Spleen (tissue), 11 donors: ENCODE measurements at regions not wholly inside any gene's neighbourhood (a gene's known extent, or its start where the extent isn't known, plus 50 kb on each side); places are given as distances from the start of the nearest gene placed in this dataset.

Experiments used
- DNase-seq: peaks from one replicate; pipeline ENCODE4 v3.0.0-alpha.2; 2020
- H3K27ac ChIP-seq, 8 donors: fragments of 200-600 bp; sonication (generic) in 7 of 8; 1 replicate in 4 of 8; 2 replicates in 4 of 8; pipeline versions ENCODE4 v1.5.0 to v1.8.0; 2016 to 2021; ENCODE audit warnings: inconsistent platforms in 4 of 8, mild to moderate bottlenecking in 4 of 8, moderate library complexity in 1 of 8
- H3K27me3 ChIP-seq, 7 donors: fragments of 200-600 bp; sonication (generic) in 6 of 7; replicated peaks in 1 of 7; 1 replicate in 4 of 7; 2 replicates in 3 of 7; pipeline versions ENCODE4 v1.5.0 to v1.8.0; 2016 to 2021; ENCODE audit warnings: inconsistent platforms in 3 of 7, mild to moderate bottlenecking in 1 of 7
- H3K36me3 ChIP-seq, 6 donors: fragments of 200-600 bp; sonication (generic) in 5 of 6; 1 replicate in 4 of 6; 2 replicates in 2 of 6; pipeline versions ENCODE4 v1.5.0 to v1.8.0; 2016 to 2021; ENCODE audit warnings: inconsistent platforms in 2 of 6
- H3K4me1 ChIP-seq, 6 donors: fragments of 200-600 bp; sonication (generic) in 5 of 6; 1 replicate in 3 of 6; 2 replicates in 3 of 6; pipeline versions ENCODE4 v1.5.0 to v1.8.0; 2016 to 2021; ENCODE audit warnings: inconsistent platforms in 3 of 6
- H3K4me3 ChIP-seq, 8 donors: fragments of 200-600 bp; sonication (generic) in 7 of 8; 1 replicate in 4 of 8; 2 replicates in 4 of 8; pipeline versions ENCODE4 v1.5.0 to v1.8.0; 2016 to 2021; ENCODE audit warnings: inconsistent platforms in 4 of 8, mild to moderate bottlenecking in 4 of 8, moderate library complexity in 2 of 8
- H3K9me3 ChIP-seq, 8 donors: fragments of 200-600 bp; sonication (generic) in 7 of 8; 1 replicate in 4 of 8; 2 replicates in 4 of 8; pipeline versions ENCODE4 v1.5.0 to v1.8.0; 2016 to 2021; ENCODE audit warnings: inconsistent platforms in 4 of 8
- CTCF ChIP-seq, 11 experiments: fragments of 200-600 bp in 7 of 11; fragments of 450-650 bp in 4 of 11; sonication (generic) in 4 of 11; IDR thresholded peaks in 8 of 11; conservative IDR thresholded peaks in 3 of 11; 1 replicate in 7 of 11; 2 replicates in 4 of 11; pipeline versions ENCODE4 v1.4.0 to v1.8.0; 2016 to 2021; ENCODE audit warnings: antibody characterized with exemption in 11 of 11, inconsistent platforms in 4 of 11, mild to moderate bottlenecking in 1 of 11
- POLR2A ChIP-seq, 3 donors: fragments of 450-650 bp; IDR thresholded peaks; one replicate each; pipeline ENCODE4 v1.5.1; 2017; ENCODE audit warnings: antibody characterized with exemption in 3 of 3, mild to moderate bottlenecking in 1 of 3
- POLR2AphosphoS5 ChIP-seq, 3 donors: sonication (generic); formaldehyde crosslinking; IDR thresholded peaks; one replicate each; pipeline ENCODE4 v1.5.1; 2017; ENCODE audit warnings: antibody characterized with exemption in 3 of 3
- WGBS, 5 donors: extraction: QIAGEN DNeasy Blood & Tissue Kit in 3 of 5; methylation state at CpG; one replicate each; pipeline versions ENCODE4 v1.1.5 to v1.1.7; 2013 to 2018; 5-methylcytosine and 5-hydroxymethylcytosine counted together
- intact Hi-C: fragments of 100-400 bp; cut with DNase I; formaldehyde crosslinking; loops from one replicate; pipeline ENCODE4 v1.15.0; 2023; ENCODE audit warnings: low total_unique reads
- donor health status: healthy with polysubstance abuse.
- donor health status: DM: no; HTN: no; CAD: no; lungs with moderate emphysema.
- donor health status: DM: no; HTN: no; CAD: no.
- donor health status: Bipolar disorder and iron deficiency.
- donor health status: healthy.
- donor health status: DM: no; HTN: no; CAD: no.
- donor health status: DM: yes; HTN: yes; CAD: no.

DNA sequence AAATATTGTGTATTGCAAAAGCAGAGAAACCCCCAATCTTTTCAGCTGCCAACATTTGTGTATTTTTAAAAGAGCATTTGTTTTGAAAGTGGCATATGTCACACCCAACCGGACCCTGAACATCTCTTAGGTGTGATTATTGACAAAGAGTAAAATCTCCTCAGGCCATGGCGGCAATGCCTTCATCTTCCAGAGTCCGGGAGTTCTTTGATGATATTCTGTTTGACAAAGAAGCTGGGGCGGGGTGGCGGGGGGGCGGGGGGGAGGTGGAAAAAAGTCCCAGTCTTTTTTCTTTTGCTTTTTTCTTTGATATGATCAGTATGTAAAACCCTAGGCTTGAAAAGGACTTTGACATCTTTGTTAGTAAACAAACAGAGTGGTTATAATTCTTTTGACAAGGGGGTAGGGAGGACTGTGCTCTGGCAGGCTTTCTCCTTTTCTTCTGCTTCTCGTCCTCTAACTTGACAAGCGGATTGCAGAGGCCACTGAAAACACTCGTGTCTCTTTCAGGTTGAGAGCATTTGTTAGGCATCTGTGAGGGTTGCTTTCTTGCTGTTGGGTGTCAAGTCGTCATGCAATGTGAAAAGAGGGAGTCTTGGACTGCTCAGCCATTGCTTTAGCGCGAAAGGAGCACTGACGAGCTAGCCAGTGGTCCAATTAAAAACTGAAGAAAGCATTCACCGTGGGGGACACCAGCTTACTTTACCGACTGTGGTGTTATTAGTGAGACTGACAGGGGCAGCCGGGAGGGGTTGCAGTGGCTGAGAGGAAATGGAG, 243.2 kb downstream of the NSUN3 start:
- H3K27me3 ChIP-seq = no peaks in the 10 kb centered on the region
- no peaks in the 10 kb centered on the region for H3K36me3 ChIP-seq
- 57 to 66% (median 65%) methylated on average over 16 of the region's 16 CpGs for WGBS, 5 donors
- no peak overlapping the region for H3K27ac ChIP-seq
- no peaks in the 10 kb centered on the region for H3K9me3 ChIP-seq
- TF ChIP-seq CTCF (IDR thresholded peaks at IDR 0.05 in 8 of 11, conservative IDR thresholded peaks at IDR 0.05 in 3 of 11) (no peak), POLR2AphosphoS5 (IDR thresholded peaks at IDR 0.05) (no peak), POLR2A (IDR thresholded peaks at IDR 0.05) (no peak)
- no peak for DNase-seq
- intact Hi-C loops = no loop called here
- H3K4me3 ChIP-seq = no peak overlapping the region
- H3K4me1 ChIP-seq = peaks cover 0 to 10% (median 0%) of the 10 kb centered on the region in 6 donors

DNA sequence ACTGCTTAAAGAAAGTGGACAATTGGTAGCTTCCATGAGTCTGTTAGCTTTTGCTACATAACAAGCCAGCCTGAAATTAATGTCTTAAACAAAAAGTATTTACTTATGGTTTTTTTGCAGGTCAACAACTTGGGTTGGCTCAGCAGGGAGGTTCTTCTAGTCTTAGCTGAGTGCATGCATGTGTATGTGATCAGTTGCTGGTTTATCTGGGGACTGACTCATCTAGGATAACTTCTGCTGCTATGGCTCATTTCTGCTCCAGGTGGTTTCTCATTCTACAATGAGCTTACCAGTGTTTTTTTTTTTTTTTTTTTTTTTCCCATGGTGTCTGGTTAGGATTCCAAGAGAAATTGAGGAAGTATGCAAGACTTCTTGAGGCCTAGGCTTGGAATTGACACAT, 244.7 kb downstream of the NSUN3 start:
- Histone ChIP-seq H3K27ac (no peak overlapping the region), H3K27me3 (no peaks in the 10 kb centered on the region), H3K4me3 (no peak overlapping the region), H3K9me3 (no peaks in the 10 kb centered on the region), H3K4me1 (peaks cover 0 to 10% (median 0%) of the 10 kb centered on the region in 6 donors), H3K36me3 (no peaks in the 10 kb centered on the region)
- intact Hi-C loops = no loop called here
- no peak for DNase-seq
- no peak for TF ChIP-seq POLR2AphosphoS5 (IDR thresholded peaks at IDR 0.05)
- no peak for TF ChIP-seq POLR2A (IDR thresholded peaks at IDR 0.05)
- no peak for TF ChIP-seq CTCF (IDR thresholded peaks at IDR 0.05 in 8 of 11, conservative IDR thresholded peaks at IDR 0.05 in 3 of 11)

DNA sequence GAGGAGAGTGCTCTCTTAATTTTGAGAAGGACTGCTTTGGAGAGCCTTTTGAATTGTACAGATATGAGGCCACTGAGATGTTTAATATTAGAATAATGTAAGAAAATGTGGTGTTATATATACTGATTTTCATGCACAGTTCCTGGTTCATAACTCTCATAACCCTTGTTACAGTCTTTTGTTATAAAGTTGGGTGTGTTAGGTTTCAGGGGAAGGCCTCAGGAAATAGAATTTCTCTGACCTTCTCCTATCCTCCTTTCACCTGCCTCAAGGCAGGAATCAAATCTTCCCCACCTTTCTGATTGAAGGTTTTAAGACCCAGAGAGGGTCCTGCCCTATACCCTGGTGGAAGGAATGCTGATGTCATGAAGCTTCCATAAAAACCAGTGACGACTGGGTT, 245.9 kb downstream of the NSUN3 start:
- H3K27ac ChIP-seq = no peak overlapping the region
- DNase-seq = no peak
- intact Hi-C loops = no loop called here
- H3K9me3 ChIP-seq = no peaks in the 10 kb centered on the region
- TF ChIP-seq CTCF (IDR thresholded peaks at IDR 0.05 in 8 of 11, conservative IDR thresholded peaks at IDR 0.05 in 3 of 11) (no peak), POLR2AphosphoS5 (IDR thresholded peaks at IDR 0.05) (no peak), POLR2A (IDR thresholded peaks at IDR 0.05) (no peak)
- H3K4me1 ChIP-seq = peaks cover 0 to 9% (median 0%) of the 10 kb centered on the region in 6 donors
- H3K4me3 ChIP-seq = no peak overlapping the region
- 59 to 96% (median 64%) methylated on average over 1 of the region's 1 CpG for whole genome bisulfite sequencing, 5 donors
- no peaks in the 10 kb centered on the region for H3K27me3 ChIP-seq
- H3K36me3 ChIP-seq = no peaks in the 10 kb centered on the region

DNA sequence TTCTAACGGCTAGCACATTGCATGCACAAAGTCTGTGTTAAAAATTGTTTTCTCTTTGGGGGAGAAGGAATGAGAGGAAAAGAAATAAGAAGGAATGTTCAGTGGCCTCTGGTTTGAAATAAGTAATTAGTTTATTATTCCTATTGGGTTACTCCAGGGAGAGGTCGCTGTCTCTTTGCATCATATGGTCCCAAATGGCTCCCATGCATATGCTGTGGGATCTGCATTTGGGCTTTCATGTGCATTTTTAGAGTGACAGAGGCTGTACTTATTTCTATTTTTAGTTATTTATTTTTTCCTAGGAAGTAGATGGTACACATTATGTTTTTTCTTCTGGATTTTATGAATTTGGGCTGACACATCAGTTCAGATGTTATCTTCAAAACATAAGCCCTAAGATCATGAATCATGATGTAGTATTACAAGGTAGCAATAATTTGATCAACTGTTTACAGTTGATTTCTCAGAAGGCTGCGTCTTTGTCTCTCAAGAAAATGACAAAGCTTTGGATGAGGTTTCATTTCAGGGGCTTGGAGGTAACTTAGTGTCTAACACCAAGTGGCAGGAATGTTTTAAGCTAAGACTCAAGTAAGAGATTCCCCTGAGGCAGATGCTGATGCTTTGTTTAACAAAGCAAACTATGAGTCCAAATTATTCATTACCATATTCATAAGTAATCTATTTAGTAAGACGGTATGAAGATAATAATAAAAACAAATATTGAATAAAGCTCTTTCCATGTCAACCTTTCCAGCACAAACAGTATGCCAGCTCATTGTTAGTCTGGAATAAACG, 247.7 kb downstream of the NSUN3 start:
- Histone ChIP-seq H3K9me3 (no peaks in the 10 kb centered on the region), H3K4me1 (no peaks in the 10 kb centered on the region), H3K36me3 (no peaks in the 10 kb centered on the region), H3K27ac (no peak overlapping the region), H3K27me3 (no peaks in the 10 kb centered on the region), H3K4me3 (no peak overlapping the region)
- 63 to 79% (median 69%) methylated on average over 5 of the region's 5 CpGs for WGBS, 5 donors
- no peak for DNase-seq
- intact Hi-C loops = no loop called here
- TF ChIP-seq POLR2AphosphoS5 (IDR thresholded peaks at IDR 0.05) (no peak), POLR2A (IDR thresholded peaks at IDR 0.05) (no peak)
